ENCODE measurements at regions not wholly inside any gene's neighbourhood (a gene's known extent, or its start where the extent isn't known, plus 50 kb on each side); places are given as distances from the start of the nearest gene placed in this dataset.
A peak's percentile ranks its signal among the peaks of the same experiment; 100 is the strongest.

DNA sequence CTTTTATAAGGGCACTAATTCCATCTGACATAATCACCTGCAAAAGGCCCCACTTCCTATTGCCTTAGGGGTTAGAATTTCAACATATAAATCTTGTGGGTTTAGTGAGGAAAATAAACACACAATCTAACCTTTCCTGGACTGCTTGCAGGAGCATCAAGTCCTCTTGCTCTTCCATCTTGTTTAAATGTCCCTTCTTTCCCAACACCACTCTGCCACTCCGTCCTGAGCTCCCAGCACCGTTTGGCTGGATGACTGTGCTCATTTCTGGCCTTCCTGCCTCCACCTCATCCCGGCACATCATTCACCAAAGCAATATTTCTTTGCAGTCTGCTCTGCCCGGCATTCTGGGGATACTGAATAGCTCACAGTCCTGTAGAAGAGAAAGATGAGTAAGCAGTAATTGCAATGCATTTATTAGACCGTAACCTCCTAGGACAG, 247.8 kb downstream of the BCL2 start:
- Mint-ChIP-seq H3K4me1 (peaks cover 9% of the 10 kb centered on the region), H3K4me3 (no peak overlapping the region), H3K9me3 (no peaks in the 10 kb centered on the region), H3K27me3 (ENCODE audit: low read depth) (no peaks in the 10 kb centered on the region), H3K36me3 (no peaks in the 10 kb centered on the region), H3K27ac (0 out of 2 replicates have a peak overlapping the region, but pooled peaks have one; percentile 61)
- ATAC-seq (no peak), DNase-seq (ENCODE audit: low spot score) (no peak)
- POLR2A ChIA-PET = no interaction called here
- TF ChIP-seq ZNF317 (CRISPR knock-in tag; IDR thresholded peaks at IDR 0.05; ENCODE audit: borderline replicate concordance, low read depth) (no peak), NR3C1 (CRISPR knock-in tag; conservative IDR thresholded peaks at IDR 0.05; ENCODE audit: low read depth) (no peak), GRHL2 (CRISPR knock-in tag; IDR thresholded peaks at IDR 0.05; ENCODE audit: insufficient replicate concordance, severe bottlenecking) (no peak), MAX (CRISPR knock-in tag; IDR thresholded peaks at IDR 0.05) (no peak)
- TF ChIP-seq, protein P1, sequence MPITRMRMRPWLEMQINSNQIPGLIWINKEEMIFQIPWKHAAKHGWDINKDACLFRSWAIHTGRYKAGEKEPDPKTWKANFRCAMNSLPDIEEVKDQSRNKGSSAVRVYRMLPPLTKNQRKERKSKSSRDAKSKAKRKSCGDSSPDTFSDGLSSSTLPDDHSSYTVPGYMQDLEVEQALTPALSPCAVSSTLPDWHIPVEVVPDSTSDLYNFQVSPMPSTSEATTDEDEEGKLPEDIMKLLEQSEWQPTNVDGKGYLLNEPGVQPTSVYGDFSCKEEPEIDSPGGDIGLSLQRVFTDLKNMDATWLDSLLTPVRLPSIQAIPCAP (CRISPR knock-in tag; IDR thresholded peaks at IDR 0.05) = no peak
- CTCF ChIA-PET = interaction anchor here (0.8 kb wide), 1 partner anchor 55 kb away, joined by 3 read pairs; no protein-coding TSS in a partner anchor

- ATAC-seq (no peak), DNase-seq (ENCODE audit: low spot score) (no peak)
- Mint-ChIP-seq H3K27ac (no peak overlapping the region), H3K4me1 (peaks cover 9% of the 10 kb centered on the region), H3K27me3 (ENCODE audit: low read depth) (no peaks in the 10 kb centered on the region), H3K9me3 (no peaks in the 10 kb centered on the region), H3K4me3 (no peak overlapping the region), H3K36me3 (no peaks in the 10 kb centered on the region)
- TF ChIP-seq, protein P2, sequence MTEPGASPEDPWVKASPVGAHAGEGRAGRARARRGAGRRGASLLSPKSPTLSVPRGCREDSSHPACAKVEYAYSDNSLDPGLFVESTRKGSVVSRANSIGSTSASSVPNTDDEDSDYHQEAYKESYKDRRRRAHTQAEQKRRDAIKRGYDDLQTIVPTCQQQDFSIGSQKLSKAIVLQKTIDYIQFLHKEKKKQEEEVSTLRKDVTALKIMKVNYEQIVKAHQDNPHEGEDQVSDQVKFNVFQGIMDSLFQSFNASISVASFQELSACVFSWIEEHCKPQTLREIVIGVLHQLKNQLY (CRISPR knock-in tag; IDR thresholded peaks at IDR 0.05) = no peak
- POLR2A ChIA-PET = no interaction called here
- CTCF ChIA-PET = no interaction called here
Observed at GRCh38 chr18:63070767-63071502, 248.6 kb downstream of the BCL2 start.

GRCh38 chr18:63069496-63069895, 250.1 kb downstream of the BCL2 start:
- CTCF ChIA-PET = no interaction called here
- Mint-ChIP-seq H3K4me3 (no peak overlapping the region), H3K36me3 (no peaks in the 10 kb centered on the region), H3K27ac (no peak overlapping the region), H3K4me1 (no peaks in the 10 kb centered on the region), H3K9me3 (no peaks in the 10 kb centered on the region), H3K27me3 (ENCODE audit: low read depth) (peaks cover 2% of the 10 kb centered on the region; the same call in 1 of the 2 replicates)
- POLR2A ChIA-PET = no interaction called here
- TF ChIP-seq ZBTB43 (CRISPR knock-in tag; IDR thresholded peaks at IDR 0.05) (no peak), FOXP1 (CRISPR knock-in tag; IDR thresholded peaks at IDR 0.05; ENCODE audit: borderline replicate concordance) (no peak), ZSCAN18 (CRISPR knock-in tag; IDR thresholded peaks at IDR 0.05) (no peak), TEAD1 (CRISPR knock-in tag; IDR thresholded peaks at IDR 0.05) (no peak)
- TF ChIP-seq, protein P3, sequence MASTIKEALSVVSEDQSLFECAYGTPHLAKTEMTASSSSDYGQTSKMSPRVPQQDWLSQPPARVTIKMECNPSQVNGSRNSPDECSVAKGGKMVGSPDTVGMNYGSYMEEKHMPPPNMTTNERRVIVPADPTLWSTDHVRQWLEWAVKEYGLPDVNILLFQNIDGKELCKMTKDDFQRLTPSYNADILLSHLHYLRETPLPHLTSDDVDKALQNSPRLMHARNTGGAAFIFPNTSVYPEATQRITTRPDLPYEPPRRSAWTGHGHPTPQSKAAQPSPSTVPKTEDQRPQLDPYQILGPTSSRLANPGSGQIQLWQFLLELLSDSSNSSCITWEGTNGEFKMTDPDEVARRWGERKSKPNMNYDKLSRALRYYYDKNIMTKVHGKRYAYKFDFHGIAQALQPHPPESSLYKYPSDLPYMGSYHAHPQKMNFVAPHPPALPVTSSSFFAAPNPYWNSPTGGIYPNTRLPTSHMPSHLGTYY (CRISPR knock-in tag; IDR thresholded peaks at IDR 0.05) = no peak
- DNase-seq (ENCODE audit: low spot score) = no peak
- no peak for ATAC-seq

DNA sequence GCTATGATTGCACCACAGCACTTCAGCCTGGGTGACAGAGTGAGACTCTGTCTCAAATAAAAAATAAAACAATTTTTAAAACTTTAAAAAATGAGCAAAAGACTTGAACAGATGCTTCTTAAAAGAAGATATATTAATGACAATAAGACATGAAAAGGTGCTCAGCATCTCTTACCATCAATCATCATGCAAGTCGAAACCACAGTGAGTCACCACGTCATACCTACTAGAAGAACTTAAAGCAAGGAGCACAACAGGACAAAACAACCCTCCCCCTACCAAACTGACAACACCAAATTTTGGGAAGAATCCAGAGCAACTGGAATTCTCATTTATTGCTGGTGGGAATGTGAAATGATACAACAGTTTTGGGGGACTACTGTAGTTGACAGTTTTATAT, 251.6 kb downstream of the BCL2 start:
- H3K9me3 Mint-ChIP-seq = no peaks in the 10 kb centered on the region
- H3K36me3 Mint-ChIP-seq = no peaks in the 10 kb centered on the region
- CTCF ChIA-PET = interaction anchor here (0.8 kb wide), 1 partner anchor 250 kb away, joined by 3 read pairs; no protein-coding TSS in a partner anchor

More for the DNA sequence above, 251.6 kb downstream of the BCL2 start:
- Mint-ChIP-seq H3K4me1 (peaks cover 4% of the 10 kb centered on the region), H3K4me3 (no peak overlapping the region), H3K27me3 (ENCODE audit: low read depth) (peaks cover 2% of the 10 kb centered on the region; the same call in 1 of the 2 replicates), H3K27ac (no peak overlapping the region)
- POLR2A ChIA-PET = no interaction called here
- TF ChIP-seq ZNF121 (CRISPR knock-in tag; IDR thresholded peaks at IDR 0.05) = no peak
- no peak for TF ChIP-seq ATF1 (CRISPR knock-in tag; IDR thresholded peaks at IDR 0.05)
- no peak for TF ChIP-seq CREM (CRISPR knock-in tag; IDR thresholded peaks at IDR 0.05)
- DNase-seq (ENCODE audit: low spot score) = no peak
- ATAC-seq = no peak
